ENCODE measurements at regions not wholly inside any gene's neighbourhood (a gene's known extent, or its start where the extent isn't known, plus 50 kb on each side); places are given as distances from the start of the nearest gene placed in this dataset.
"Not testable (repeated sequence)": the region's sequence is repeated elsewhere in the genome, so short reads cannot be mapped to it uniquely, and the experiment has no call there.

GRCh38 chr12:23380419-23381100 is 568.9 kb downstream of the SOX5 start:
- DNase-seq = no peak

DNA sequence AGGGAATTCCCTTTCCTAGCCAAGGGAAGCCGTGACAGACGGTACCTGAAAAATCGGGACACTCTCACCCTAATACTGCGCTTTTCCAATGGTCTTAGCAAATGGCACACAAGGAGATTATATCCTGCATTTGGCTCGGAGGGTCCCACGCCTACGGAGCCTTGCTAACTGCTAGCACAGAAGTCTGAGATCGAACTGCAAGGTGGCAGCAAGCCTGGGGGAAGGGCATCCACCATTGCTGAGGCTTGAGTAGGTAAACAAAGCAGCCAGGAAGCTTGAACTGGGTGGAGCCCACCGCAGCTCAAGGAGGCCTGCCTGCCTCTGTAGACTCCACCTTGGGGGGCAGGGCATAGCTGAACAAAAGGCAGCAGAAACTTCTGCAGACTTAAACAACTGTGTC is 560.6 kb downstream of the SOX5 start:
- DNase-seq = not testable (repeated sequence)

DNA sequence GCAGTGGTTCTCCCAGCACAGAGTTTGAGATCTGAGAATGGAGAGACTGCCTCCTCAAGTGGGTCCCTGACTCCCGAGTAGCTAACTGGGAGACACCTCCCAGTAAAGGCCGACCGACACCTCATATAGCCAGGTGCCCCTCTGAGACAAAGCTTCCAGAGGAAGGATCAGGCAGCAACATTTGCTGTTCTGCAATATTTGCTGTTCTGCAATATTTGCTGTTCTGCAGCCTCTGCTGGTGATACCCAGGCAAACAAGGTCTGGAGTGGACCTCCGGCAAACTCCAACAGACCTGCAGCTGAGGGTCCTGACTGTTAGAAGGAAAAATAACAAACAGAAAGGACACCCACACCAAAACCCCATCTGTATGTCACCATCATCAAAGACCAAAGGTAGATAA is 560.2 kb downstream of the SOX5 start:
- not testable (repeated sequence) for DNase-seq

GRCh38 chr12:23399402-23399933 is 550.0 kb downstream of the SOX5 start:
- DNase-seq = no peak

DNA sequence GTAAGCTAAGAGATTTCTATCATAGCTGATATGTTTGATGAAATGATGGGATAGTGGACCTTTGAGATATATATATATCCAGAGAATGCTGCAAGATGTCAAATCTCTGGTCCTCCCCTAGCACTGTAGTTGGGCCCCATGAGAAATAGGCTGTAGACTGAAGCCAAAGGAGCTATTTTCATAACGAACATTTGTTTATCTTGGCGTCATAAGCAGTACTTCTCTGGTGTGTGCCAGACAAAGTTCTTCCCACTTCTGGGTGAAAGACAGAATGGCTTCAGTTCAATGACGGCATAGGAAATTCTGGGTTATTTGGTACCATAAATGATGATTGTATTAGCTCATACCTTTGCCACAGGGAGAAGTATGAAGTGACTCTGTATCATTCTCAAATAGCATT is 534.3 kb downstream of the SOX5 start:
- DNase-seq = no peak

GRCh38 chr12:23421556-23421955 is 527.9 kb downstream of the SOX5 start:
- DNase-seq = no peak

DNA sequence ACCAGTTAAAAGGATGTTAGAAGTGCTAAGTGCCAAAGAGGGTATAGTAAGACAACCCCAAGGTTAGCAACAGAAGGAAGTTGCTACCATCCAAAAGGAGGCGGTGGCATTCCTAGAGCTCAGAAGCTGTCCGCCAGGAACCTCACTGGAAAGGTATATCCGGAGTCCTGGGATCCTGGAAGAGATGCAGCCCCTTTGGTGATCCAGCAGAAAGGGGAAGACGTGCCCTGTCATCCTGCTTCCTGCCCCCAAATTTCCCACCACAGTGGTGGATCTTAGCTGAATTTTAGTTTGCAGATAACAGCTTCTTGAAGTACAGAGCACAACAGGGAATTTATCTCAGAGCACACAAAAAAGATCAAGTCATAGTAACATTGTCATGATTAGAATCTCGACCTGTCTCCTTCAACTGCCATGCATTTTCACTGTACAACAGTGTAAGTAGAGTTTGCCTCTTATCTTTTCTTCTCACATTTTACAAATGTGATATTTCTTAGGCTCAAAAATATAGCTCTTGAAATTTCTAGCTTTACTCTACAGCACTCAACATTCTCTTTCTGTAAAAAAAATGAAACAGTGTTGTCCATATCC is 526.3 kb downstream of the SOX5 start:
- DNase-seq = no peak

DNA sequence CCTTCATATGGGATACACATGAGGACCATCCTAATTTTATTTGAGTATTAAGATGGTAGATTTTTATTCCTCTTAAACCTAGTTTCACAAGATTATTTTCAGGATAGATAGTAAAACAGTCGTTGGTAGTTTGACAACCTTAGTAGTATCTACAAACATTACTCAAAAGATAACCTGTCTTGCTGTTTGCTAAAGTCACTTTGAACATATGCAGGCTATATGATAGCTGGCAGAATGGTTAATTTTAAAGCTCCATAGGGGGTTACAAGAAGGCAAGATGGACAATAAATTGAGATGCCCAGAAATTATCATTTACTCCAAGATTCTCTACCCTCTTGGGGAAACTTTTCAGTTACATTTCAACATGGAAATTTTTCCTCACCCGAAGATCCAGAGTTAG is 525.7 kb downstream of the SOX5 start:
- DNase-seq = no peak

GRCh38 chr12:23424685-23425084 is 524.8 kb downstream of the SOX5 start:
- no peak for DNase-seq

- no peak for DNase-seq
Observed at GRCh38 chr12:23426328-23426727, 523.1 kb downstream of the SOX5 start.

GRCh38 chr12:23428758-23429157 is 520.7 kb downstream of the SOX5 start:
- no peak for DNase-seq

GRCh38 chr12:23431006-23431405 is 518.5 kb downstream of the SOX5 start:
- no peak for DNase-seq

- DNase-seq = no peak
Observed at GRCh38 chr12:23433121-23433520, 516.3 kb downstream of the SOX5 start.

DNA sequence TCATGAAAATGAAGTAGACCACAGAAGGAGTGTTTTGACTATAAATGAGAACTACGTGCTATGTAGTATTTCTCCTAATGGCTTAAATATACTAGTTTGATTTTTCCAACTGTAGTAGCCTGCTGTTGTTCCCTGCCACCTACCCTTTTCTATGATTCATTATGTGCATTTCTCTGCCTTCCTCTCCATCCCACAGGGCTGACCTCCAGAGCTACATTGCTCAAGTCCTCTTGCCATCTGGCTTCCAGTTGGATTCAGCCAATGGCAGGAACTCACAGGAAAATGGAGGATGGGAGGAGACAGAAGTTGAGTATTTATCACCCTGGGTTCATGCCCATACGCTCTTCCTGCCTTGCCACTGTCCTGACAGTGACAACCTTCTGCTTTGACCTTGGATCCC is 515.3 kb downstream of the SOX5 start:
- DNase-seq = no peak

DNA sequence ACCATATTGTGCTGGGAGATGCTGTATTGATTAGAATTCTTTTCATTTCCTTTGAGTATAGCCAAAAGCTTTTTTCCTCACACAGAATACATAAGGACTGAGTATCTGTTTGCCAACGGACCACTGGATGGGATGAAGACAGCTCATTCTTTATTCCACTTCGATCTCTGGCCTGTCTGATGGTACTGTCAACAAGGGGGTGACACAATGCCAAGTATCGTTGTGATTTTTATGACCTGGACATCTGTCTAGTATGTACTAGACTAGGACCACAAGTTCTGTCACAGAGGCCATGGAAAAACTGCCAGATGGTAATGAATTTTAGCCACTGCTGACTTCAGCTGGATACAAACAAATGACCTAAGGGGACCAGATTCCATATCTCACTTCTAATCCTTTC is 502.7 kb downstream of the SOX5 start:
- no peak for DNase-seq

GRCh38 chr12:23450810-23451209 is 498.7 kb downstream of the SOX5 start:
- no peak for DNase-seq

DNA sequence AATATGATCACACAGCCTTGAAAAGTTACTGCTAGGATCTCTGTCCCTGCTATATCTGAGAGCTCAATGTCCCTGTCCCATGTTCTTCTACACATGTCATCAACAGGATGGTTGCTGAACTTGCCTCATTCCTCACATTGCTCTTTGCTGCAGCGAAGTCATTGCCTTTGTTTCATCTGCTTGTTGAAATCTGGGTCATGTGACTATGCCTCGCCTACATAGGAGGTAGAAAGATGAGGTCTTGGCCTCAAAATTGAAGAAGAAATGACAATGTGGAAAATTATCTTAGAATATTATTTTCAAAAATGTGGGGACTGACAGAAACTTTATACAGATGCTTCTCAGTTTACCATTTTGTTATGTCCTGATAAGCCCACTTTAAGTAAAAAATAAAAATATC is 494.2 kb downstream of the SOX5 start:
- no peak for DNase-seq

DNA sequence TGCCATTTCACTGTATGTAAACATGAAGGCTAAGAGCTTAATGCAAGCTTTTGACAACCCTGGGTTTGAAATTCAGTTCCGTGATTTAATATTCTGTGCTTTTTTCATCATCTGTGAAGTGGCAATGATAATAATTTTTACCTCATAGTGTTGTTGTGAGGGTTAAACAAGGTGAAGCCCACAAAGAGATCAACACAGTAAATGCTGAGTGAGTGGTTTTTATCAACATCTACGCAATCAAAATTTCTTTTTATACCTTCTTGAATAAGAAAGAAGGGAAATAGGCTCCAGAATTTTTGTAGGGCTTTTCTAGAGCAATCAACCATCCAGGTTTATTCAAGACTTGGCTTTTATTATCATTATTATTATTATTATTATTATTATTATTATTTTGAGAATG is 490.8 kb downstream of the SOX5 start:
- DNase-seq = no peak

DNA sequence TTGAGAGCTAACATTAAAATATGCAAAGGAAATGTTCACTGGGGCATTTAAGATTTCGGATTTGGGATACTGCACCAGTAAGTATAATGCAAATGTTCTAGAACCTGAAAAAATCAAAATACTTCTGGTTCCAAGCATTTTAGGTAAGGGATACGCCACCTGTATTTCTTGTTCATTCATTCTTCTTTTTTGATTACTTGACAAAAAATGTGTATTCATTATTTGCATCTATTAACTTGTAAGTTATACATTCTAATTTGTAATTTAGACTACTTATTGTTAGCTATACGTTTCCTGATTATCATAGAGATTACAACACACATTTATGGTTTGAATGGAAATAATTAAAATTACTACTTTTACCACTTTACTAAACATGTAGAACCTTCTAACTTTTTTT is 486.9 kb downstream of the SOX5 start:
- DNase-seq = no peak

GRCh38 chr12:23463172-23463571 is 486.3 kb downstream of the SOX5 start:
- no peak for DNase-seq

- DNase-seq = no peak
Observed at GRCh38 chr12:23464241-23464812, 485.1 kb downstream of the SOX5 start.

DNA sequence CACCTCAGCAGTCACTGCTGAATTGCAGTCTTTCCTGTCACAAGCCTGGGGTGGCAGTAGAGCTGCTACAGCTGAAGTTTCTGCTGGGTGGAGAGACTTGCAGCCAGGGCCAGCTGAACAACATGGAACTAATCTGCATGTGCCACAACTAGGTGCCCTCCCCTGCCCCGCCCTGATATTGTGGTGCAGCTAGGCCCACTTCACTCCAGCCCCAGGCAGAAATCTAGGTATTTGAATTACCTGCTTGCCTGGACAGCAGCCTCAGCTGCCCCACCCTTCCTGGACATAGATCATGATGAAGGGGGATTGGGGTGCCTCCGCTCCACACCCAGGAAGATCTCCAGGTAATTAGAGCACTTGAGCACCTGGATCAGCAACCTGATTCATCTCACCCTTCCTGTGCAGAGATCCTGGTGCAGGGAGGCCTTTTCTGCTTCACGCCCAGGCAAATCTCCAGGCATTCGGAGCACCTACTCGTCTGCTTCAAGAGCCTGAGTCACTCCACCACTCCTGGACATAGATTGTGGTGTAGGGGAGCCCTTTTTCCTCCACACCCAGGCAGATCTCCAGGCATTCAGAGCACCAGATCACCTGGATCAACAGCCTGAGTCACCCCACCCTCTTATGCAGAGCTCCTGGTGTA is 477.0 kb downstream of the SOX5 start:
- DNase-seq = peak; percentile 9

DNA sequence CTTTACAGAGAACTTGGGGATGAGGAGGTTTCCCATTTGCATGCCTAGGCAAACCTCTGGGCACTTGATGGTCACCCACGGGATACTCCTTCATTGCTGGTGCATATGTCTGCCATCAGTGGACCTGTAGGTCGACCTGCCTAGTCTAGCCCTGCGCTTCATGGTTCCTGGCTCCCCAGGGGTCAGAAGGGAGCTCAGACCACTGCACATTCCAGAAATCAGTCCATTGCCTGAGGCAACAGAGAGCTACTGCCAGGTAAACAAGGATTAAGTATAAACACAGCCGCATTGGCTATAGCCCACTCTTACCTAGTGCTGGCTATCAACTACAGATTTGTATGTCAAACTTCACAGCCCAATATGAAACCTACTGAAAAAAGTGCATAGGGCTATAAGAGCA is 476.4 kb downstream of the SOX5 start:
- DNase-seq = no peak
